ENCODE measurements at regions not wholly inside any gene's neighbourhood (a gene's known extent, or its start where the extent isn't known, plus 50 kb on each side); places are given as distances from the start of the nearest gene placed in this dataset.
"Not testable (repeated sequence)": the region's sequence is repeated elsewhere in the genome, so short reads cannot be mapped to it uniquely, and the experiment has no call there.

DNA sequence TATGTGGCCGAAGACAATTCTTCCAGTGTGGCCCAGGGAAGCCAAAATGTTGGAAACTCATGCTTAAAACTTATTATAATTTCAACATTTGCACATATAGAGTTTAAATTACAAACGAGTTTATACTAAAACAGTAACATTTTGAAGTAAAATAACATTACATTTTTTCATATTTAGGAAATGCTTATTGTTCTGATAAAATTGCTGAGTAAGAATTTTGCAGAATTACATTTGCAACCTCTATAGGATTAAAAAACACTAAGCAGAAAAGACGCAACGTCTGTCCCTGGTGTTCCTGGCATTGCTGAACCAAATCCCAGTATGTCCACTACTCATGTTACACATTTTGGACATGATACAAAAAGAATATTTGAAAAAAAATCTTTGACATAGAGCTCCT lies 1241.2 kb downstream of the SUCLG1 start:
- no peaks in the 10 kb centered on the region for H3K4me1 Mint-ChIP-seq (ENCODE audit: low read depth)
- no peaks in the 10 kb centered on the region for H3K27me3 Mint-ChIP-seq (ENCODE audit: low read depth)
- H3K4me3 Mint-ChIP-seq = no peak overlapping the region
- ATAC-seq (no peak), DNase-seq (no peak)
- no peaks in the 10 kb centered on the region for H3K9me3 Mint-ChIP-seq (ENCODE audit: insufficient read depth)
- CTCF ChIA-PET = no interaction called here
- POLR2A ChIA-PET = no interaction called here
- no peak overlapping the region for H3K27ac Mint-ChIP-seq
- H3K36me3 Mint-ChIP-seq (ENCODE audit: low read depth) = no peaks in the 10 kb centered on the region

- Mint-ChIP-seq H3K27me3 (ENCODE audit: low read depth) (no peaks in the 10 kb centered on the region), H3K4me3 (no peak overlapping the region), H3K27ac (no peak overlapping the region), H3K36me3 (ENCODE audit: low read depth) (no peaks in the 10 kb centered on the region), H3K9me3 (ENCODE audit: insufficient read depth) (no peaks in the 10 kb centered on the region), H3K4me1 (ENCODE audit: low read depth) (no peaks in the 10 kb centered on the region)
- POLR2A ChIA-PET = no interaction called here
- CTCF ChIA-PET = no interaction called here
- DNase-seq (no peak), ATAC-seq (no peak)
These were observed 1262.9 kb downstream of the SUCLG1 start for GRCh38 chr2:83196225-83196624.

GRCh38 chr2:83191316-83191715 lies 1267.8 kb downstream of the SUCLG1 start:
- ChIA-PET POLR2A (no interaction called here), CTCF (no interaction called here)
- H3K9me3 Mint-ChIP-seq (ENCODE audit: insufficient read depth) = no peaks in the 10 kb centered on the region

GRCh38 chr2:83186105-83186760 lies 1272.8 kb downstream of the SUCLG1 start:
- DNase-seq = no peak
- ChIA-PET POLR2A (no interaction called here), CTCF (interaction anchor here (0.8 kb wide), 1 partner anchor 1129 kb away, joined by 3 read pairs; no protein-coding TSS in a partner anchor)
- Mint-ChIP-seq H3K36me3 (ENCODE audit: low read depth) (no peaks in the 10 kb centered on the region), H3K27ac (no peak overlapping the region), H3K27me3 (ENCODE audit: low read depth) (no peaks in the 10 kb centered on the region), H3K4me3 (no peak overlapping the region), H3K4me1 (ENCODE audit: low read depth) (no peaks in the 10 kb centered on the region), H3K9me3 (ENCODE audit: insufficient read depth) (peaks cover 6% of the 10 kb centered on the region)
- ATAC-seq = no peak

More at GRCh38 chr2:83191316-83191715, 1267.8 kb downstream of the SUCLG1 start:
- Mint-ChIP-seq H3K27ac (no peak overlapping the region), H3K27me3 (ENCODE audit: low read depth) (no peaks in the 10 kb centered on the region), H3K4me3 (no peak overlapping the region), H3K36me3 (ENCODE audit: low read depth) (no peaks in the 10 kb centered on the region), H3K4me1 (ENCODE audit: low read depth) (no peaks in the 10 kb centered on the region)
- DNase-seq = no peak
- no peak for ATAC-seq

GRCh38 chr2:83180862-83181530 lies 1278.1 kb downstream of the SUCLG1 start:
- H3K9me3 Mint-ChIP-seq (ENCODE audit: insufficient read depth); ATAC-seq; H3K4me3 Mint-ChIP-seq; POLR2A ChIA-PET; DNase-seq; H3K27ac Mint-ChIP-seq; H3K36me3 Mint-ChIP-seq (ENCODE audit: low read depth); CTCF ChIA-PET; H3K27me3 Mint-ChIP-seq (ENCODE audit: low read depth); H3K4me1 Mint-ChIP-seq (ENCODE audit: low read depth): not testable (repeated sequence)

GRCh38 chr2:83176539-83176938 lies 1282.5 kb downstream of the SUCLG1 start:
- Mint-ChIP-seq H3K27ac (no peak overlapping the region), H3K27me3 (ENCODE audit: low read depth) (no peaks in the 10 kb centered on the region), H3K4me1 (ENCODE audit: low read depth) (no peaks in the 10 kb centered on the region), H3K4me3 (no peak overlapping the region), H3K36me3 (ENCODE audit: low read depth) (no peaks in the 10 kb centered on the region), H3K9me3 (ENCODE audit: insufficient read depth) (no peaks in the 10 kb centered on the region)
- ChIA-PET CTCF (no interaction called here), POLR2A (no interaction called here)
- DNase-seq = no peak
- ATAC-seq = no peak

DNA sequence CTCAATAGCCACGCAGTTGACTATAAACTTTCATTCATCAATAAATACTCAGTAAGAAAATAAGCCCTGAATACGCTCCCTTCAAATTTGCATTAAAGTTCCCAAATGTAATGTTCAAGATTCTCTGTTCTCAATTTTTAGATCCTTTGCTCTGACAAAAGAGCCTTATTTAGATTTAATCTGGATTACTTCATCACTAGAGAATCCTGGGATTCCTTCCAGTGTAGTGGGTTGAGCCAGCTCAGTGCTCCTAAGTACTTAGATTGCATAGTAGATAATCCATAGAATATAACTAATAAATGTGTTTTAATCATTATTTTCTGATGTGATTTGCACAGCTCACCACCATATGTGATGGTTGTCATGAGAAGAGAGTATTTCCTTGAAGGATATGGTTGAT lies 1286.2 kb downstream of the SUCLG1 start:
- ATAC-seq = no peak
- H3K9me3 Mint-ChIP-seq (ENCODE audit: insufficient read depth) = peaks cover 1% of the 10 kb centered on the region
- H3K4me1 Mint-ChIP-seq (ENCODE audit: low read depth) = no peaks in the 10 kb centered on the region

GRCh38 chr2:83168377-83168776 lies 1290.7 kb downstream of the SUCLG1 start:
- H3K36me3 Mint-ChIP-seq (ENCODE audit: low read depth) = no peaks in the 10 kb centered on the region
- no peaks in the 10 kb centered on the region for H3K27me3 Mint-ChIP-seq (ENCODE audit: low read depth)
- H3K9me3 Mint-ChIP-seq (ENCODE audit: insufficient read depth) = peaks cover 8% of the 10 kb centered on the region
- no peak overlapping the region for H3K27ac Mint-ChIP-seq
- ChIA-PET CTCF (no interaction called here), POLR2A (no interaction called here)
- H3K4me1 Mint-ChIP-seq (ENCODE audit: low read depth) = no peaks in the 10 kb centered on the region
- DNase-seq = no peak
- ATAC-seq = no peak
- H3K4me3 Mint-ChIP-seq = no peak overlapping the region

More for the DNA sequence above, 1286.2 kb downstream of the SUCLG1 start:
- no peaks in the 10 kb centered on the region for H3K36me3 Mint-ChIP-seq (ENCODE audit: low read depth)
- no peaks in the 10 kb centered on the region for H3K27me3 Mint-ChIP-seq (ENCODE audit: low read depth)
- no peak overlapping the region for H3K4me3 Mint-ChIP-seq
- no peak for DNase-seq
- H3K27ac Mint-ChIP-seq = no peak overlapping the region
- CTCF ChIA-PET = no interaction called here
- POLR2A ChIA-PET = no interaction called here

GRCh38 chr2:83162421-83162820 lies 1296.7 kb downstream of the SUCLG1 start:
- Mint-ChIP-seq H3K9me3 (ENCODE audit: insufficient read depth) (peaks cover 9% of the 10 kb centered on the region), H3K27ac (no peak overlapping the region), H3K4me1 (ENCODE audit: low read depth) (no peaks in the 10 kb centered on the region), H3K36me3 (ENCODE audit: low read depth) (no peaks in the 10 kb centered on the region), H3K4me3 (no peak overlapping the region), H3K27me3 (ENCODE audit: low read depth) (no peaks in the 10 kb centered on the region)
- ChIA-PET CTCF (no interaction called here), POLR2A (no interaction called here)
- ATAC-seq (no peak), DNase-seq (no peak)

DNA sequence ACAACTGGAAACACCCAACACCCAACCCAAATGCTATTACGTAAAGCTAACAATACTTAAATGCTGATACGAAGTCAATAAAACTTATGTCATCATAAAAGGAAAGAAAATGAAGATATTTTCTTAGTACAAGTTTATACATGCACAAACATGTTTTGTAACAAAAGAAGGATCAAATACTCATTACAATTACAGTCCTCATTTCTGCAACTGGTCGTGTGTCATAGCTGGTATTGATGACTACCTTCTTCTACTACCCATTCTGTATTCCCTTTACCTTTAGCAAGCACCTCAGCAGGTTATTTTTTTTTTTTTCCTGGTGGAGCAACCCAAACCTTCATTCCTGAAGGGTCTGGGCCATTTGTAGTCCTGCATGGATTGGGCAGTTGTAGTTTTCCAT lies 1298.5 kb downstream of the SUCLG1 start:
- ChIA-PET CTCF (no interaction called here), POLR2A (no interaction called here)
- ATAC-seq (no peak), DNase-seq (no peak)
- no peak overlapping the region for H3K4me3 Mint-ChIP-seq
- H3K4me1 Mint-ChIP-seq (ENCODE audit: low read depth) = no peaks in the 10 kb centered on the region
- no peaks in the 10 kb centered on the region for H3K27me3 Mint-ChIP-seq (ENCODE audit: low read depth)
- no peak overlapping the region for H3K27ac Mint-ChIP-seq
- peaks cover 9% of the 10 kb centered on the region for H3K9me3 Mint-ChIP-seq (ENCODE audit: insufficient read depth)
- H3K36me3 Mint-ChIP-seq (ENCODE audit: low read depth) = no peaks in the 10 kb centered on the region

- no peak overlapping the region for H3K4me3 Mint-ChIP-seq
- no peak overlapping the region for H3K27ac Mint-ChIP-seq
- no peaks in the 10 kb centered on the region for H3K27me3 Mint-ChIP-seq (ENCODE audit: low read depth)
- ChIA-PET POLR2A (no interaction called here), CTCF (no interaction called here)
- peaks cover 4% of the 10 kb centered on the region for H3K9me3 Mint-ChIP-seq (ENCODE audit: insufficient read depth)
- no peaks in the 10 kb centered on the region for H3K36me3 Mint-ChIP-seq (ENCODE audit: low read depth)
- no peak for ATAC-seq
- no peaks in the 10 kb centered on the region for H3K4me1 Mint-ChIP-seq (ENCODE audit: low read depth)
- no peak for DNase-seq
These were observed 1303.3 kb downstream of the SUCLG1 start for GRCh38 chr2:83155826-83156225.

- no peaks in the 10 kb centered on the region for H3K36me3 Mint-ChIP-seq (ENCODE audit: low read depth)
- ChIA-PET POLR2A (no interaction called here), CTCF (no interaction called here)
- peaks cover 4% of the 10 kb centered on the region for H3K9me3 Mint-ChIP-seq (ENCODE audit: insufficient read depth)
- no peak overlapping the region for H3K4me3 Mint-ChIP-seq
- H3K27ac Mint-ChIP-seq = no peak overlapping the region
- ATAC-seq (no peak), DNase-seq (no peak)
- no peaks in the 10 kb centered on the region for H3K27me3 Mint-ChIP-seq (ENCODE audit: low read depth)
- no peaks in the 10 kb centered on the region for H3K4me1 Mint-ChIP-seq (ENCODE audit: low read depth)
These were observed 1315.1 kb downstream of the SUCLG1 start for GRCh38 chr2:83143946-83144345.

- no peak overlapping the region for H3K4me3 Mint-ChIP-seq
- ChIA-PET CTCF (no interaction called here), POLR2A (no interaction called here)
- H3K27ac Mint-ChIP-seq = no peak overlapping the region
- ATAC-seq (no peak), DNase-seq (no peak)
- no peaks in the 10 kb centered on the region for H3K4me1 Mint-ChIP-seq (ENCODE audit: low read depth)
- peaks cover 4% of the 10 kb centered on the region for H3K9me3 Mint-ChIP-seq (ENCODE audit: insufficient read depth)
- no peaks in the 10 kb centered on the region for H3K27me3 Mint-ChIP-seq (ENCODE audit: low read depth)
- H3K36me3 Mint-ChIP-seq (ENCODE audit: low read depth) = no peaks in the 10 kb centered on the region
These were observed 1316.1 kb downstream of the SUCLG1 start for GRCh38 chr2:83142934-83143333.

Data from activated CD8-positive, alpha-beta T cell treated with anti-CD3 and anti-CD28 coated beads, Interleukin-2, amount 10 ng/mL, durations not matched to agents 7 days and 5 days (primary cell).